ENCODE measurements at regions not wholly inside any gene's neighbourhood (a gene's known extent, or its start where the extent isn't known, plus 50 kb on each side); places are given as distances from the start of the nearest gene placed in this dataset.
"Not testable (repeated sequence)": the region's sequence is repeated elsewhere in the genome, so short reads cannot be mapped to it uniquely, and the experiment has no call there.

GRCh38 chr15:70244978-70245542, 147.3 kb upstream of the TLE3 start:
- Histone ChIP-seq H3K9me3 (ENCODE audit: control insufficient read depth, insufficient read depth, low read length) (no peaks in the 10 kb centered on the region), H3K4me1 (ENCODE audit: insufficient read depth, low read length) (peaks cover 21% of the 10 kb centered on the region), H3K9ac (ENCODE audit: low read depth, low read length) (no peak overlapping the region), H3K36me3 (ENCODE audit: insufficient read depth, low read length) (no peaks in the 10 kb centered on the region)

- H3K36me3 ChIP-seq (ENCODE audit: insufficient read depth, low read length), result no peaks in the 10 kb centered on the region
- H3K9me3 ChIP-seq (ENCODE audit: control insufficient read depth, insufficient read depth, low read length), result no peaks in the 10 kb centered on the region
- no peak overlapping the region for H3K9ac ChIP-seq (ENCODE audit: low read depth, low read length)
- peaks cover 20% of the 10 kb centered on the region for H3K4me1 ChIP-seq (ENCODE audit: insufficient read depth, low read length)
Observed at GRCh38 chr15:70243686-70244540, 146.2 kb upstream of the TLE3 start.

GRCh38 chr15:70242951-70243685, 145.4 kb upstream of the TLE3 start:
- no peak overlapping the region for H3K9ac ChIP-seq (ENCODE audit: low read depth, low read length)
- H3K36me3 ChIP-seq (ENCODE audit: insufficient read depth, low read length), result no peaks in the 10 kb centered on the region
- H3K4me1 ChIP-seq (ENCODE audit: insufficient read depth, low read length), result peaks cover 12% of the 10 kb centered on the region; the same call in 1 of the 2 replicates
- H3K9me3 ChIP-seq (ENCODE audit: control insufficient read depth, insufficient read depth, low read length), result no peaks in the 10 kb centered on the region

DNA sequence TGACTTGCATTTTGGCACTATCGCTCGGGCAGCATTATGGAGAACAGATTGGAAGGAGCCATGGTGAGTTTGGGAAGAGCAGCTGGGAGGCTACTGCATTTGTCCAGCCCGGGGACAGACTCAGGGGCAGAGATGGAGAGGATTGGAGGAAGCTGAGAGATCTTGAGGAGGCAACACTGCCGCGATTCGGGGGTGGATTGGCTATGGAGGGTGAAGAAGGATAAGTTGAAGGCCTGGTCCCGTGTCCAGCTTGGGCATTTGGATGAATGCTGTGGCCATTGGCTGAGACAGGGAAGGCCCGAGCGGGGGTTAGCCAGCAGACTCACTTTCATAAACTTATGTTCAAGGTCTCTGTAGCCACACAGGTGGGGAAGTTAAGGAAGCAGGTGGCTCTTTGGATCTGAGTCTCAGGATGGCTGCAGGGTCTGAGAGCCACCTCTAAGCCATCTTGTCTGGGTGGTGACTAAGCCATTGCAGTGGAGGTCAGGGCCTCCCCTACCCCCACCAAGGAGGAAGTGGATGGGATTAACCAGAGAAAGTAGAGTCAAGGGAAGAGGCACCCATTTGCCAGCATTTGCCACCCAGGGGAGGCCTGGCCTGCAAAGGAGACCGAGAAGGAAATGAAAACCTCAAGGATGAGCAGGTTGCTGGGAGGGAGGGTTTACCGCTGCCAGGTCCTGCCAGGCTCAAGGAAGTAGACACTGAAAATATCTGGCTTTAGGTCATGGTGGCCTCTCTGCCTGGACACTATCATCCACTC, 144.0 kb upstream of the TLE3 start:
- Histone ChIP-seq H3K36me3 (ENCODE audit: insufficient read depth, low read length) (no peaks in the 10 kb centered on the region), H3K4me1 (ENCODE audit: insufficient read depth, low read length) (peaks cover 8% of the 10 kb centered on the region; the same call in 1 of the 2 replicates), H3K9ac (ENCODE audit: low read depth, low read length) (no peak overlapping the region), H3K9me3 (ENCODE audit: control insufficient read depth, insufficient read depth, low read length) (no peaks in the 10 kb centered on the region)

DNA sequence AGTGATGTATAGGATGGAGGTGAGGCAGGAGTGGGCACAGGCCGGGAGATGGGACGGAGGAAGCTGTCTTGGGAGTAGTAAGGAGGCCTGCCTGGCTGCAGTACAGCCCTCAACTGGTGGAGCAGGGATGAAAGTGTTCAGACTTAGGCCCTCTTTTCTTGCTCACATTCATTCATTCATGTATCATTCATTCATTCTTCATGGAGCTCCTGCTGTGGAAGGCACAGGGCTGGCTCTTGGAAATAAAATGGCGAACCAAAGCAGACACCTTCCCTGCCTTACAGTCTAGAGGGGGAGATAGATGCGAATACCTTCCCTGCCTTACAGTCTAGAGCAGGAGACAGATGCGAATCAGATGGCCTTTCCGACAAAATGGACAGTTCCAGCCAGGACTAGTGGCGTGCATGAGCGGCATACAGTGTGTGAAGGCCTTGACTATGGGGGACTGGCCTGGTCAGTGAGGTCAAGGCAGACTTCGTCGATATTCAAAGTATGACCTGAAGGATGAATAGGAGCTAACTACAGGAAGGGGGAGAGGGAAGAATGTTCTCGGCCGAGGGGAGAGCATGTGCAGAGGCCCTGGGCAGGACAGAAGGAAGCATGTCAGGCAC, 143.2 kb upstream of the TLE3 start:
- Histone ChIP-seq H3K9me3 (ENCODE audit: control insufficient read depth, insufficient read depth, low read length) (no peaks in the 10 kb centered on the region), H3K4me1 (ENCODE audit: insufficient read depth, low read length) (peaks cover 8% of the 10 kb centered on the region; the same call in 1 of the 2 replicates), H3K9ac (ENCODE audit: low read depth, low read length) (no peak overlapping the region), H3K36me3 (ENCODE audit: insufficient read depth, low read length) (no peaks in the 10 kb centered on the region)

DNA sequence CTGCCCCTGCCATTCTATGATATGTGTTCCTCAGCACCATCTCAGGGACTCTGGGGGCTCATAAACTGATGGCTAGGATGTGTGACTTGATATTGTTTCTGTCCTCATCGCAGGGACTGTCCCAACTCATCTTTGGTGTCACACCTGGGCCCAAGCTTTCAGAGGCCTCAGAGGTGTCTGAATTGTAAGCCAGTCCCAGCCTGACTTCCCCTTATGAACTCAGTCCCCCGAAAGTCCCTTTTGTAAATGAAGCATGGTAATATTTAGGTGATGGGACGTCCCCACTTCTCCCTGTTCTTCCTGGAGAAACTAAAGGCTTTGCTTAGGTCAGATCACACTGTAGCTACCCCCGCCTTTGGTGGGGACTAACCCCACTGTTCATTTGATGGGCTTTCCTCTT, 142.4 kb upstream of the TLE3 start:
- Histone ChIP-seq H3K36me3 (ENCODE audit: insufficient read depth, low read length) (no peaks in the 10 kb centered on the region), H3K9me3 (ENCODE audit: control insufficient read depth, insufficient read depth, low read length) (no peaks in the 10 kb centered on the region), H3K4me1 (ENCODE audit: insufficient read depth, low read length) (peaks cover 12% of the 10 kb centered on the region; the same call in 1 of the 2 replicates), H3K9ac (ENCODE audit: low read depth, low read length) (no peak overlapping the region)

GRCh38 chr15:70238917-70239316, 141.2 kb upstream of the TLE3 start:
- H3K36me3 ChIP-seq (ENCODE audit: insufficient read depth, low read length), result no peaks in the 10 kb centered on the region
- no peaks in the 10 kb centered on the region for H3K9me3 ChIP-seq (ENCODE audit: control insufficient read depth, insufficient read depth, low read length)
- peaks cover 12% of the 10 kb centered on the region; the same call in 1 of the 2 replicates for H3K4me1 ChIP-seq (ENCODE audit: insufficient read depth, low read length)
- no peak overlapping the region for H3K9ac ChIP-seq (ENCODE audit: low read depth, low read length)

GRCh38 chr15:70237626-70238025, 139.9 kb upstream of the TLE3 start:
- no peaks in the 10 kb centered on the region for H3K36me3 ChIP-seq (ENCODE audit: insufficient read depth, low read length)

DNA sequence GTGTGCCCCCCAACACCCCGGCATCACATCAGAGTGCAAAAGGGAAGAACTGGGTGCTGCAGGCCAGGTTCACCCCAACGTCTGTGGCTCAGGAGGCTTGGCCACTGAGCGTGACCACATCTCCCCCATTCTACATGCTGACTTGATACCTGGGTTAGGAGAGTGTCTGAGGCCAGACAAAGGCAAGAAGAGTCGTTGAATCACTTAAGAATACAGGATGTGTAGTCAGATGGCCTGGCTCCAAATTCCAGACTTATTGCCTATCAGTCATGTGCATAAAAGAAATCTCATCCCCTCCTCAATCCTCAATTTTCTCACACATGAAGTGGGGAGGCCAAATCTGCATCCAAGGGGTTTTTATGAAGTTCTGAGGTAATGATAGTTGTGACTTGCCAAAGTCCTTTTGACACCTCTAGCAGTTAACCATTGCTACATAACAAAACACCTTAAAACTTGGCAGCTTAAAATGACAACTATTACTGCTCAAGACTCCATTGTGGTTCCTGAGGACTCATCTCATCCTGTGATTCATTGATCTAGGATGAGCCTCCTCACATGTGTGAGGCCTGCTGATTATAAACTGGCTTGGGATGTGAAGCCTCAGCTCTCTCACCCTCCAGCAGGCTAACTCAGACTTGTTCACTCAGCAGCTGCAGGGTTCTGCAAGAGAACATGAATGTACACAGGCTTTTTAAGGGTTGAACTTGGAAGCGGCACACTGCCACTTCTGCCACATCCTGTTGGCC, 138.8 kb upstream of the TLE3 start:
- Histone ChIP-seq H3K4me1 (ENCODE audit: insufficient read depth, low read length) (peaks cover 3% of the 10 kb centered on the region; the same call in 1 of the 2 replicates), H3K36me3 (ENCODE audit: insufficient read depth, low read length) (no peaks in the 10 kb centered on the region), H3K9me3 (ENCODE audit: control insufficient read depth, insufficient read depth, low read length) (no peaks in the 10 kb centered on the region), H3K9ac (ENCODE audit: low read depth, low read length) (no peak overlapping the region)

More at GRCh38 chr15:70237626-70238025, 139.9 kb upstream of the TLE3 start:
- Histone ChIP-seq H3K9me3 (ENCODE audit: control insufficient read depth, insufficient read depth, low read length) (no peaks in the 10 kb centered on the region), H3K9ac (ENCODE audit: low read depth, low read length) (no peak overlapping the region), H3K4me1 (ENCODE audit: insufficient read depth, low read length) (peaks cover 3% of the 10 kb centered on the region; the same call in 1 of the 2 replicates)

DNA sequence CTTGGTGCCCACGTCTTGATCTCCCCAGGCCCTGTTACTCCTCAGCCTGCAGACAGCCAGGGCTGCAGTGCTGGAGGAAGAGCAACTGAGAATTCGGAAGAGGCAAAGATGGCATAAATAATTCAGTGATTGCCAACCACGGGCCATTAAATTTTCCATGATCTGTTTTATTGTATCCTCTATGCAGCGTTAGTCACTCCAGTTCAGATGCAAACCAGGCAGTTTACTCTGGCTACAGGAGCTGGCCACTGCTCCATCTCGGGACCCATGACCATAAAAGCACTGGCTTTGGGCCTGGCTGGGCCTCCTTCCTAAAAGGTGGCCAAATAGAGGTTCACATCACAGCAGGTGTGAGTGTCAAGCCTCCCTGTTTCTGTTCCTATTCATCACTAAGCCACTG, 137.6 kb upstream of the TLE3 start:
- Histone ChIP-seq H3K9ac (ENCODE audit: low read depth, low read length) (no peak overlapping the region), H3K4me1 (ENCODE audit: insufficient read depth, low read length) (peaks cover 3% of the 10 kb centered on the region; the same call in 1 of the 2 replicates), H3K36me3 (ENCODE audit: insufficient read depth, low read length) (no peaks in the 10 kb centered on the region), H3K9me3 (ENCODE audit: control insufficient read depth, insufficient read depth, low read length) (no peaks in the 10 kb centered on the region; the same call in 1 of the 2 replicates)

- no peaks in the 10 kb centered on the region for H3K36me3 ChIP-seq (ENCODE audit: insufficient read depth, low read length)
- H3K4me1 ChIP-seq (ENCODE audit: insufficient read depth, low read length), result peaks cover 3% of the 10 kb centered on the region; the same call in 1 of the 2 replicates
- H3K9me3 ChIP-seq (ENCODE audit: control insufficient read depth, insufficient read depth, low read length), result no peaks in the 10 kb centered on the region; the same call in 1 of the 2 replicates
- no peak overlapping the region for H3K9ac ChIP-seq (ENCODE audit: low read depth, low read length)
Observed at GRCh38 chr15:70234256-70234905, 136.7 kb upstream of the TLE3 start.

- no peaks in the 10 kb centered on the region; the same call in 1 of the 2 replicates for H3K9me3 ChIP-seq (ENCODE audit: control insufficient read depth, insufficient read depth, low read length)
- peaks cover 3% of the 10 kb centered on the region; the same call in 1 of the 2 replicates for H3K4me1 ChIP-seq (ENCODE audit: insufficient read depth, low read length)
- no peak overlapping the region for H3K9ac ChIP-seq (ENCODE audit: low read depth, low read length)
- H3K36me3 ChIP-seq (ENCODE audit: insufficient read depth, low read length), result no peaks in the 10 kb centered on the region
Observed at GRCh38 chr15:70231484-70231883, 133.8 kb upstream of the TLE3 start.

- not testable (repeated sequence) for H3K36me3 ChIP-seq (ENCODE audit: insufficient read depth, low read length); H3K9ac ChIP-seq (ENCODE audit: low read depth, low read length); H3K4me1 ChIP-seq (ENCODE audit: insufficient read depth, low read length); H3K9me3 ChIP-seq (ENCODE audit: control insufficient read depth, insufficient read depth, low read length)
Observed at GRCh38 chr15:70227918-70228317, 130.2 kb upstream of the TLE3 start.

Data from ES-I3 (cell line).